ENCODE measurements at regions not wholly inside any gene's neighbourhood (a gene's known extent, or its start where the extent isn't known, plus 50 kb on each side); places are given as distances from the start of the nearest gene placed in this dataset.

GRCh38 chr1:232861107-232861506, 55.9 kb downstream of the MAP10 start (continued):
- no peak for TF ChIP-seq CHD7 (IDR thresholded peaks at IDR 0.05; ENCODE audit: insufficient replicate concordance, low read length)
- no peak for TF ChIP-seq SIX5 (IDR thresholded peaks at IDR 0.05; ENCODE audit: low read depth, low read length)
- TF ChIP-seq CEBPB (IDR thresholded peaks at IDR 0.05; ENCODE audit: low read depth, low read length): no peak
- TF ChIP-seq E2F6 (IDR thresholded peaks at IDR 0.05): no peak
